ENCODE measurements at regions not wholly inside any gene's neighbourhood (a gene's known extent, or its start where the extent isn't known, plus 50 kb on each side); places are given as distances from the start of the nearest gene placed in this dataset.

GRCh38 chrX:63869506-63869905, 84.5 kb upstream of the ARHGEF9 start:
- no peaks in the 10 kb centered on the region for H3K27me3 ChIP-seq
- H3K36me3 ChIP-seq = no peaks in the 10 kb centered on the region
- no peak for DNase-seq
- H3K4me3 ChIP-seq (ENCODE audit: low read depth, low read length) = no peak overlapping the region
- H3K4me1 ChIP-seq = no peaks in the 10 kb centered on the region
- TF ChIP-seq CTCF (IDR thresholded peaks at IDR 0.05; ENCODE audit: low read depth, low read length) = no peak
- H3K9me3 ChIP-seq = no peaks in the 10 kb centered on the region

GRCh38 chrX:63855896-63856295, 70.9 kb upstream of the ARHGEF9 start:
- no peak for DNase-seq
- no peaks in the 10 kb centered on the region for H3K9me3 ChIP-seq
- H3K36me3 ChIP-seq = no peaks in the 10 kb centered on the region
- no peak for TF ChIP-seq CTCF (IDR thresholded peaks at IDR 0.05; ENCODE audit: low read depth, low read length)
- H3K27me3 ChIP-seq = no peaks in the 10 kb centered on the region
- no peak overlapping the region for H3K4me3 ChIP-seq (ENCODE audit: low read depth, low read length)
- no peaks in the 10 kb centered on the region for H3K4me1 ChIP-seq

- Histone ChIP-seq H3K4me1 (no peaks in the 10 kb centered on the region), H3K4me3 (ENCODE audit: low read depth, low read length) (no peak overlapping the region), H3K36me3 (no peaks in the 10 kb centered on the region), H3K9me3 (no peaks in the 10 kb centered on the region), H3K27me3 (no peaks in the 10 kb centered on the region)
- TF ChIP-seq CTCF (IDR thresholded peaks at IDR 0.05; ENCODE audit: low read depth, low read length) = no peak
- DNase-seq = no peak
Observed at GRCh38 chrX:63835361-63835760, 50.3 kb upstream of the ARHGEF9 start.
